ENCODE measurements at regions not wholly inside any gene's neighbourhood (a gene's known extent, or its start where the extent isn't known, plus 50 kb on each side); places are given as distances from the start of the nearest gene placed in this dataset.

GRCh38 chr12:38258411-38258810 lies 58.2 kb upstream of the ALG10B start:
- TF ChIP-seq YY1 (IDR thresholded peaks at IDR 0.05; ENCODE audit: insufficient read depth, insufficient read length): no peak
- no peak for TF ChIP-seq ZNF274 (IDR thresholded peaks at IDR 0.05; ENCODE audit: low read depth, low read length)

All from NT2/D1 (cell line).